ENCODE measurements at regions not wholly inside any gene's neighbourhood (a gene's known extent, or its start where the extent isn't known, plus 50 kb on each side); places are given as distances from the start of the nearest gene placed in this dataset.

- no peak for DNase-seq
Observed at GRCh38 chr11:111019871-111020670, 225.5 kb upstream of the POU2AF2 start.

GRCh38 chr11:111019451-111019850 lies 226.1 kb upstream of the POU2AF2 start:
- no peak for DNase-seq

- DNase-seq, result no peak
Observed at GRCh38 chr11:111018566-111018965, 227.0 kb upstream of the POU2AF2 start.

- no peak for DNase-seq
Observed at GRCh38 chr11:111012491-111012890, 233.0 kb upstream of the POU2AF2 start.

- no peak for DNase-seq
Observed at GRCh38 chr11:111011275-111011594, 234.3 kb upstream of the POU2AF2 start.

GRCh38 chr11:111010391-111011274 lies 234.9 kb upstream of the POU2AF2 start:
- no peak for DNase-seq

GRCh38 chr11:111006227-111006626 lies 239.3 kb upstream of the POU2AF2 start:
- no peak for DNase-seq

GRCh38 chr11:111001986-111002611 lies 243.4 kb upstream of the POU2AF2 start:
- no peak for DNase-seq

GRCh38 chr11:111001081-111001430 lies 244.5 kb upstream of the POU2AF2 start:
- no peak for DNase-seq

- no peak for DNase-seq
Observed at GRCh38 chr11:111000400-111001080, 245.0 kb upstream of the POU2AF2 start.

- no peak for DNase-seq
Observed at GRCh38 chr11:110992481-110992880, 253.0 kb upstream of the POU2AF2 start.

- no peak for DNase-seq
Observed at GRCh38 chr11:110991661-110992355, 253.7 kb upstream of the POU2AF2 start.

GRCh38 chr11:110990311-110990710 lies 255.2 kb upstream of the POU2AF2 start:
- no peak for DNase-seq

- DNase-seq, result no peak
Observed at GRCh38 chr11:110989428-110990133, 255.9 kb upstream of the POU2AF2 start.

GRCh38 chr11:110988671-110989070 lies 256.9 kb upstream of the POU2AF2 start:
- no peak for DNase-seq

GRCh38 chr11:110986016-110986415 lies 259.5 kb upstream of the POU2AF2 start:
- no peak for DNase-seq

GRCh38 chr11:110985547-110985946 lies 260.0 kb upstream of the POU2AF2 start:
- DNase-seq, result no peak

GRCh38 chr11:110984693-110985092 lies 260.8 kb upstream of the POU2AF2 start:
- DNase-seq, result no peak

- no peak for DNase-seq
Observed at GRCh38 chr11:110984147-110984546, 261.4 kb upstream of the POU2AF2 start.

- DNase-seq, result no peak
Observed at GRCh38 chr11:110982214-110982613, 263.3 kb upstream of the POU2AF2 start.

- no peak for DNase-seq
Observed at GRCh38 chr11:110979696-110980095, 265.8 kb upstream of the POU2AF2 start.

GRCh38 chr11:110977661-110978060 lies 265.4 kb upstream of the ARHGAP20 start:
- no peak for DNase-seq
